HL-60 (cell line): ENCODE measurements at regions not wholly inside any gene's neighbourhood (a gene's known extent, or its start where the extent isn't known, plus 50 kb on each side); places are given as distances from the start of the nearest gene placed in this dataset.

ENCODE experiments used
- DNase-seq, 2 experiments: peaks; one replicate each; pipeline ENCODE4 v3.0.0-alpha.2; 2010 to 2020; ENCODE audit warnings: low read depth in 1 of 2, low spot score in 1 of 2
- H3K27ac ChIP-seq: fragments of 250-450 bp; sonication (Bioruptor Pico); replicated peaks from 2 replicates; pipeline ENCODE4 v1.5.1; 2020; ENCODE audit warnings: mild to moderate bottlenecking, moderate library complexity
- H3K27me3 ChIP-seq: fragments of 250-450 bp; sonication (Bioruptor Pico); 2 replicates; pipeline ENCODE4 v1.5.1; 2021; ENCODE audit warnings: mild to moderate bottlenecking, moderate library complexity; ENCODE audit not compliant: insufficient read depth, poor library complexity, severe bottlenecking
- H3K4me3 ChIP-seq: replicated peaks from 2 replicates; pipeline ENCODE4 v1.5.1; 2011; ENCODE audit warnings: mild to moderate bottlenecking, control low read depth, low read length; ENCODE audit not compliant: insufficient read depth
- GABPA ChIP-seq: IDR thresholded peaks from 2 replicates; pipeline ENCODE4 v1.6.1; 2012; ENCODE audit warnings: low read depth
- POLR2AphosphoS5 ChIP-seq: IDR thresholded peaks from 2 replicates; pipeline ENCODE4 v1.6.1; 2012; ENCODE audit warnings: low read depth
- SPI1 ChIP-seq: IDR thresholded peaks from 2 replicates; pipeline ENCODE4 v1.6.1; 2012; ENCODE audit warnings: low read depth, mild to moderate bottlenecking, borderline replicate concordance
- TF ChIP-seq, protein P1 (sequence below): IDR thresholded peaks from one replicate; pipeline ENCODE4 v1.5.1; 2011; ENCODE audit warnings: low read length, control low read depth, inconsistent platforms; ENCODE audit not compliant: insufficient read depth
- TF ChIP-seq, protein P2 (sequence below): IDR thresholded peaks from 2 replicates; pipeline ENCODE4 v1.6.1; 2012; ENCODE audit warnings: low read depth; ENCODE audit not compliant: insufficient replicate concordance

DNA sequence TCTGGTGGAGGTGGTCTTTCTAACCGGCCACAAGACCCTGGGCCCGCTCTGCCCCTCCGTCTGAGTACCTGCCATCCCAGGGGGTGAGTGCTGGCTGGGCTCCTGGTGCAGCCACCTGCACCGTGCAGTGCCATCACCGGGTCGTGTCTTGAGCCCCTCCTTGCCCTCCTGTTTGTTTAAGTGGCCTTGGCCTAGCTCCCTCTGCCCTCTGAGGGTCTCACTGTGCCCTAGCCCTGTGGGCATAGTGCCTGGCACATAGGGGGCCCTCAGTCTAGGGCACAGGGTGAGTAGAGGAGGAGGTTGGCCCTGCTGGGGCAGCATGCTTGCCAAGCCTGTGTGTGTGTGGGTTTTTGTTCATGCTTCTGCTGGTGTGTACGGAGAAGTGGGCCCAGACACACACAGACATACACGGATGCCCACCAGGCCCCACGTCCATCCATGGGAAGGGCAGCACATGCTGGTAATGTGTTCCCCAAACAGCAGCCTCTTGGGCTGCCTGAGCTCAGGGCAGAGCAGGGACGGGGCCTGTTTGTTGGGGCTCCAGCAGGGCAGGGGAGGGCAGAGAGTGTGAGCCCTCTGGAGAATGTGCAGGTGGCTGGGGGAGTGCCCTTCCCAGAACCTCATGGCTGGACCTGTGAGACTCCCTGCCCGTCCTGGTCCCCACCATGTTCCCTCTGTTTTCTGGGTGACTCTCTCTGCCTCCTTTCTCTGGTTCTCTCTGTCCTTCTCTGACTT is 94.6 kb downstream of the GLI2 start:
- DNase-seq, result no peak
- Histone ChIP-seq H3K27me3 (no peaks in the 10 kb centered on the region), H3K4me3 (no peak overlapping the region), H3K27ac (no peak overlapping the region)
- TF ChIP-seq SPI1 (no peak), GABPA (no peak), POLR2AphosphoS5 (no peak)
- TF ChIP-seq, protein P1, sequence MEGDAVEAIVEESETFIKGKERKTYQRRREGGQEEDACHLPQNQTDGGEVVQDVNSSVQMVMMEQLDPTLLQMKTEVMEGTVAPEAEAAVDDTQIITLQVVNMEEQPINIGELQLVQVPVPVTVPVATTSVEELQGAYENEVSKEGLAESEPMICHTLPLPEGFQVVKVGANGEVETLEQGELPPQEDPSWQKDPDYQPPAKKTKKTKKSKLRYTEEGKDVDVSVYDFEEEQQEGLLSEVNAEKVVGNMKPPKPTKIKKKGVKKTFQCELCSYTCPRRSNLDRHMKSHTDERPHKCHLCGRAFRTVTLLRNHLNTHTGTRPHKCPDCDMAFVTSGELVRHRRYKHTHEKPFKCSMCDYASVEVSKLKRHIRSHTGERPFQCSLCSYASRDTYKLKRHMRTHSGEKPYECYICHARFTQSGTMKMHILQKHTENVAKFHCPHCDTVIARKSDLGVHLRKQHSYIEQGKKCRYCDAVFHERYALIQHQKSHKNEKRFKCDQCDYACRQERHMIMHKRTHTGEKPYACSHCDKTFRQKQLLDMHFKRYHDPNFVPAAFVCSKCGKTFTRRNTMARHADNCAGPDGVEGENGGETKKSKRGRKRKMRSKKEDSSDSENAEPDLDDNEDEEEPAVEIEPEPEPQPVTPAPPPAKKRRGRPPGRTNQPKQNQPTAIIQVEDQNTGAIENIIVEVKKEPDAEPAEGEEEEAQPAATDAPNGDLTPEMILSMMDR, result no peak
- TF ChIP-seq, protein P2, sequence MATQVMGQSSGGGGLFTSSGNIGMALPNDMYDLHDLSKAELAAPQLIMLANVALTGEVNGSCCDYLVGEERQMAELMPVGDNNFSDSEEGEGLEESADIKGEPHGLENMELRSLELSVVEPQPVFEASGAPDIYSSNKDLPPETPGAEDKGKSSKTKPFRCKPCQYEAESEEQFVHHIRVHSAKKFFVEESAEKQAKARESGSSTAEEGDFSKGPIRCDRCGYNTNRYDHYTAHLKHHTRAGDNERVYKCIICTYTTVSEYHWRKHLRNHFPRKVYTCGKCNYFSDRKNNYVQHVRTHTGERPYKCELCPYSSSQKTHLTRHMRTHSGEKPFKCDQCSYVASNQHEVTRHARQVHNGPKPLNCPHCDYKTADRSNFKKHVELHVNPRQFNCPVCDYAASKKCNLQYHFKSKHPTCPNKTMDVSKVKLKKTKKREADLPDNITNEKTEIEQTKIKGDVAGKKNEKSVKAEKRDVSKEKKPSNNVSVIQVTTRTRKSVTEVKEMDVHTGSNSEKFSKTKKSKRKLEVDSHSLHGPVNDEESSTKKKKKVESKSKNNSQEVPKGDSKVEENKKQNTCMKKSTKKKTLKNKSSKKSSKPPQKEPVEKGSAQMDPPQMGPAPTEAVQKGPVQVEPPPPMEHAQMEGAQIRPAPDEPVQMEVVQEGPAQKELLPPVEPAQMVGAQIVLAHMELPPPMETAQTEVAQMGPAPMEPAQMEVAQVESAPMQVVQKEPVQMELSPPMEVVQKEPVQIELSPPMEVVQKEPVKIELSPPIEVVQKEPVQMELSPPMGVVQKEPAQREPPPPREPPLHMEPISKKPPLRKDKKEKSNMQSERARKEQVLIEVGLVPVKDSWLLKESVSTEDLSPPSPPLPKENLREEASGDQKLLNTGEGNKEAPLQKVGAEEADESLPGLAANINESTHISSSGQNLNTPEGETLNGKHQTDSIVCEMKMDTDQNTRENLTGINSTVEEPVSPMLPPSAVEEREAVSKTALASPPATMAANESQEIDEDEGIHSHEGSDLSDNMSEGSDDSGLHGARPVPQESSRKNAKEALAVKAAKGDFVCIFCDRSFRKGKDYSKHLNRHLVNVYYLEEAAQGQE, result no peak

DNA sequence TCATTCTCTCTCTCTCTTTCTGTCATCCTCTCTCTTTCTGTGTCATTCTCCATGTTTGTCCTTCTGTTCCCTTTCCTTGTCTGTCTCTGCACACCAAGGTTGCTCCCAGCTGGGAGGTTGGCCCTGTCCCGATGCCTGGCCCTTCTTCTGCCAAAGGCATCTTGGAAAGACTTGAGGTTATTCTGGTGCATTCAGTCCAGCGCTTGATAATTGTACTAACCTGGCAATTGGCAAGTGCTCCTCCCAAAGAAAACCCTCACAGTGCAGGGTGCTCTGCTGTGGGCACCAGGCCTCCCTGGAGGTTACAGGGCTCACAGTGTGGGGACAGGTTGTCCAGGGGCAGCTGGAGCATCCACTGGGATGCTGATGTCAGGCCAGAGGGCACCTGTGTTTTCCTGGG is 95.4 kb downstream of the GLI2 start:
- TF ChIP-seq POLR2AphosphoS5, result no peak
- TF ChIP-seq, protein P2, result no peak
- no peak for TF ChIP-seq GABPA
- no peak for TF ChIP-seq SPI1
- TF ChIP-seq, protein P1, result no peak
- Histone ChIP-seq H3K27me3 (no peaks in the 10 kb centered on the region), H3K27ac (no peak overlapping the region), H3K4me3 (no peak overlapping the region)
- no peak for DNase-seq

DNA sequence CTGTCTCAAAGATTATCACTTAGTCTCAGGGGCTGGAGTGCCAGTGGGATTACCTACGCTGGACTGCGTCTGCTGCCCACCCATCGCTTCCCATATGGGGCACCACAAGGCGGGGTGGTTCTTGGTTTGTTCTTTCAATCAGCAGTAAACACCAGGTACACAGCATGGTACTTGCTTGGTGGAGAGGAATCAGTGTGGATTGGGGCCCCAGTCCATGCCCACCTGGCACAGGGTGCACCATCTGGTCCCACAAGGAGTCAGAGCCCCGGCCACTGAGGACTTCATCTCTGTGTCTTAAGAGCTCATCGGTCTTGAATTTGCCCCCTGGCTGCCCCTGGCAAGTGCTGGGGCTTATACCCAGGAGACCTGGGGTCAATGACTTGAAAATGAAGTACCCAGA is 96.2 kb downstream of the GLI2 start:
- Histone ChIP-seq H3K27me3 (no peaks in the 10 kb centered on the region), H3K4me3 (no peak overlapping the region), H3K27ac (no peak overlapping the region)
- no peak for TF ChIP-seq GABPA
- DNase-seq, result no peak

DNA sequence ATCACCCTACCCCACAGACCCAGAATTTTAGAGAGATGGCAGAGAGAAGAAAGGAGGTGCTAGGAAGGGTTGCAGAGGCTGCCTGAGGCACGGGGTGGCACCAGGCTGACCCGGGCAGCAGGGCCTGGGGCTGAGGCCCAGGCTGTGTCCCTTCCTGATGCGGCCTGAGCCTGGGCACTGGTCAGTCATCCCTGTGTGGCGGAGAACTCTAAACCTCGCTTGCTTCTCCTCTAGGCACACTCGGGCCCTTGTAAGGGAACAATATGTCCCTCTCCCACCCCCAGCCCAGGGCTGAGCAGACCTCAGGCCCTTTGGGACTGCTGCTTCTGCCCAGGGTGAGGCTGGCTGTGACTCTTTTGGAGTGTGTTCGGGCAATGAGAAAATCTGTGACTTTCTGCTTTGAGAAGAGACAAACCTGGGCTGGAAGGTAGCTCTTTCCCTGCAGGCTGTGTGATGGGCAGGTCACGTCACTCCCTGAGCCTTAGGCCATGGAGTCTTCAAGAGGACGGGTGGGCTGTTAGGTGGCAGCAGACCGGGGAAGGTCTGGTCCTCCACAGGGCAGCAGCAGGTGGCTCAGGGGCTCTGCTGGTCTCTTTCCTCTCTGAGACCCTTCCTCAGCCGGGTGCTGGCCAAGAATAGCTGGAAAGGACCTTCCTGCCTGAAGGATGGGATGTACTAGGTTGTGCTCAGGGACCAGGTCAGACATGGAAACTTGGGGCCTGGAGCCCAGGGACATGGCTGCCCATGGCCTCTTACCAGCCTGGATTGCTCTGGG is 96.8 kb downstream of the GLI2 start:
- Histone ChIP-seq H3K27ac (no peak overlapping the region), H3K4me3 (no peak overlapping the region), H3K27me3 (peaks cover 1% of the 10 kb centered on the region)
- DNase-seq, result no peak
- TF ChIP-seq, protein P2, result no peak
- TF ChIP-seq SPI1 (no peak), GABPA (no peak), POLR2AphosphoS5 (no peak)
- TF ChIP-seq, protein P1, result no peak
